ENCODE measurements at regions not wholly inside any gene's neighbourhood (a gene's known extent, or its start where the extent isn't known, plus 50 kb on each side); places are given as distances from the start of the nearest gene placed in this dataset.
"Not testable (repeated sequence)": the region's sequence is repeated elsewhere in the genome, so short reads cannot be mapped to it uniquely, and the experiment has no call there.

GRCh38 chr6:116997496-116997895 lies 120.5 kb downstream of the RFX6 start:
- TF ChIP-seq CTCF (IDR thresholded peaks at IDR 0.05; ENCODE audit: insufficient read depth, low read length): no peak
- no peak for DNase-seq (ENCODE audit: low read depth)
- no peak overlapping the region for H3K4me3 ChIP-seq (ENCODE audit: low read depth, low read length)

DNA sequence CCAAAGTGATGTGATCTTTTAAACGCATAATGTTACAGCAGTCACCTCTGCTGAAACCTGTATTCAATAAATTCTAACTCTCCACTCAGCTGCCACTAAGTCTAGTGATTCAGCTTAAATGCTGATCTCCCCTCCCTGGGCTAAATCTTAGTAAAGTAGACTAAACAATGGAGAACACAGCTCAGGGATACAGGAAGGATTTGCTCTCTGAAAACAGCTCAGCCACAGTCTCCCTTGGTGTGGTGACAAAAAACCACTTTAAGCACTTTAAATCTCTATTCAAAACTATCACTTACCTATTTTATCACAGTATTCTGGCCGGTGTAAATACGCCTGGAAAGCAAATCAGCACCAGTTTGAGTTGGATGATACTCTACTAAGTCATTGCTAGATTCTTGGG lies 130.6 kb downstream of the RFX6 start:
- no peak overlapping the region for H3K4me3 ChIP-seq (ENCODE audit: low read depth, low read length)
- TF ChIP-seq CTCF (IDR thresholded peaks at IDR 0.05; ENCODE audit: insufficient read depth, low read length): no peak
- DNase-seq (ENCODE audit: low read depth): no peak

- no peak overlapping the region for H3K4me3 ChIP-seq (ENCODE audit: low read depth, low read length)
- DNase-seq (ENCODE audit: low read depth): no peak
- TF ChIP-seq CTCF (IDR thresholded peaks at IDR 0.05; ENCODE audit: insufficient read depth, low read length): no peak
Observed at GRCh38 chr6:117008618-117009017, 131.6 kb downstream of the RFX6 start.

DNA sequence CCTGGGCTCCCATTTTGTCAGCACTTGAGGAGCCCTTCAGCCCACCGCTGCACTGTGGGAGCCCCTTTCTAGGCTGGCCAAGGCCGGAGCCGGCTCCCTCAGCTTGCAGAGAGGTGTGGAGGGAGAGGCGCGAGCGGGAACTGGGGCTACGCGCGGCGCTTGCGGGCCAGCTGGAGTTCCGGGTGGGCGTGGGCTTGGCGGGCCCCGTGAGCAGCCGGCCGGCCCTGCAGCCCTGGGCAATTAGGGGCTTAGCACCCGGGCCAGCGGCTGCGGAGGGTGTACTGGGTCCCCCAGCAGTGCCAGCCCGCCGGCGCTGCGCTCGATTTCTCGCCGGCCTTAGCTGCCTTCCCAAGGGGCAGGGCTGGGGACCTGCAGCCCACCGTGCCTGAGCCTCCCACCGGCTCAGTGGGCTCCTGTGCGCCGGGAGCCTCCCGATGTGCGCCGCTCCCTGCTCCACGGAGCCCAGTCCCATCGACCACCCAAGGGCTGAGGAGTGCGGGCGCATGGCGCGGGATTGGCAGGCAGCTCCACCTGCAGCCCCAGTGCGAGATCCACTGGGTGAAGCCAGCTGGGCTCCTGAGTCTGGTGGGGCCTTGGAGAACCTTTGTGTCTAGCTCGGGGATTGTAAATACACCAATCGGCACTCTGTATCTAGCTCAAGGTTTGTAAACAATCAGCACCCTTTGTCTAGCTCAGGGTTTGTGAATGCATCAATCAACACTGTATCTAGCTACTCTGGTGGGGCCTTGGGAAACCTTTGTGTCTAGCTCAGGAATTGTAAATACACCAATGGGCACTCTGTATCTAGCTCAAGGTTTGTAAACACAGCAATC lies 137.8 kb downstream of the RFX6 start:
- not testable (repeated sequence) for DNase-seq (ENCODE audit: low read depth); H3K4me3 ChIP-seq (ENCODE audit: low read depth, low read length)

DNA sequence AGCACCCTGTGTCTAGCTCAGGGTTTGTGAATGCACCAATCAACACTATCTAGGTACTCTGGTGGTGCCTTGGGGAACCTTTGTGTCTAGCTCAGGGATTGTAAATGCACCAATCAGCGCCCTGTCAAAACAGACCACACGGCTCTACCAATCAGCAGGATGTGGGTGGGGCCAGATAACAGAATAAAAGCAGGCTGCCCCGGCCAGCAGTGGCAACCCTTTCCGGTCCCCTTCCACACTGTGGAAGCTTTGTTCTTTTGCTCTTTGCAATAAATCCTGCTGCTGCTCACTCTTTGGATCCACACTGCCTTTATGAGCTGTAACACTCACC lies 138.4 kb downstream of the RFX6 start:
- DNase-seq (ENCODE audit: low read depth); H3K4me3 ChIP-seq (ENCODE audit: low read depth, low read length): not testable (repeated sequence)

GRCh38 chr6:117018771-117019170 lies 141.7 kb downstream of the RFX6 start:
- DNase-seq (ENCODE audit: low read depth): no peak
- no peak for TF ChIP-seq CTCF (IDR thresholded peaks at IDR 0.05; ENCODE audit: insufficient read depth, low read length)
- H3K4me3 ChIP-seq (ENCODE audit: low read depth, low read length): no peak overlapping the region

DNA sequence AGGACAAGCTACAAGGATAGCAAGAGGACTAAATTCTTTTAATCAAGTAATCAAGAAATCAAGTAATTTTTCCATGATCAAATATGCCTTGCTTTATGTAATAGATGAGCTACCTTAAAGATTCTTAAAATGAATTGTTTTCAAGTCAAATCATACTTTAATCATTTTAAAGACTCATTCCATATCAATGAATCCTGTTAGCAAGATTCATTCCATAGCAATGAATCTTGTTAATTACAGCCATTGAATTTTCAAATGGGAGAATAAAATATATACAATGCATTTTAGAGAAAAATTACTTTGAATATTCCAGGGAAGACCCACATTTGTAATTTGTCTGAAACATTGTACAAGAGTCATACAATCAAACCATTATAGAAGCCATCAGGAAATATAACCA lies 145.7 kb downstream of the RFX6 start:
- no peak overlapping the region for H3K4me3 ChIP-seq (ENCODE audit: low read depth, low read length)
- DNase-seq (ENCODE audit: low read depth): no peak
- no peak for TF ChIP-seq CTCF (IDR thresholded peaks at IDR 0.05; ENCODE audit: insufficient read depth, low read length)

GRCh38 chr6:117025310-117025709 lies 148.3 kb downstream of the RFX6 start:
- H3K4me3 ChIP-seq (ENCODE audit: low read depth, low read length): no peak overlapping the region
- no peak for DNase-seq (ENCODE audit: low read depth)
- no peak for TF ChIP-seq CTCF (IDR thresholded peaks at IDR 0.05; ENCODE audit: insufficient read depth, low read length)

All from fibroblast of the aortic adventitia (primary cell).